NCI-H1930 (cell line): ENCODE measurements at regions not wholly inside any gene's neighbourhood (a gene's known extent, or its start where the extent isn't known, plus 50 kb on each side); places are given as distances from the start of the nearest gene placed in this dataset.

ENCODE experiments used
- DNase-seq, 2 experiments: peaks; one replicate each; lab custom pipeline; 2025; lab: John Stamatoyannopoulos, UW

- DNase-seq, result no peak
Measured at GRCh38 chr20:48180618-48181017, 395.3 kb upstream of the SULF2 start.

GRCh38 chr20:48180024-48180423, 394.7 kb upstream of the SULF2 start:
- DNase-seq, result no peak

GRCh38 chr20:48178633-48179032, 393.4 kb upstream of the SULF2 start:
- DNase-seq, result no peak

DNA sequence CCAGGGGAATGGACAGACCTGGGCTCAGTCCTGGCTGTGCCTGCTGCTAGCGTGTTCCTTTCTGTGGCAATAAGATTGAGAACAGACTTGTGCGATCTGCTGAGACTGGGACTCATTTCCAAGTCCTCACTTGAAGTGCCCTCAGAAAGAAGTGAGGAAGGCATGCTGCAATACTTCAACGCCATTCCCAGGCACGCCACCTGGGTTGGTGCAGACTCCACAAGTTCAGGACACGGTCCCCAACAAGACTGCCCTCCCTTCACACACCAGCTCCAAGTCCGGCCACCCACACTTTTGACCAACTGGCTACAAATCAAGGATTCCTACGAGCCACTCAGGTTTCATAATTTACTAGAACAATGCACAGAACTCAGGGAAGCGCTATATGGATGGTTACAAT, 391.8 kb upstream of the SULF2 start:
- DNase-seq, result no peak

DNA sequence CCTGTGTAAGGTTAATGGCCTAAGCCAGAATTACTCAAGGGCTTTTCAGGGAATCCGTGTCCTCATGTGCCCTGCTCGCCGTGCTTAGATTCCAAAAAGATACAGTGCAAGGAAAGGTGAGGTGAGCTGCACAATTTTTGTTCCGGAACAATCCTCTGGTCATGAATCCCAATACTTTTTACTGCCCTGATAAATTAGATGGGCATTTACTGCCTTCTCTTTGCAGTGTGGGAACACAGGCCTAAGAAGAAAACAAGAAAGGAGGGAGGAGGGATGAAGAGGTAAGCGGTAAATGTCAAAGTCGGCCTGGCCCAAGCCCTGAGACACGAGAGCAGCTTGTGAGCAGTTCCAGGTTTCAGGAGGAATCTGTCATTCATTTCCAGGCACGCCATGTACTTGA, 390.9 kb upstream of the SULF2 start:
- no peak for DNase-seq

DNA sequence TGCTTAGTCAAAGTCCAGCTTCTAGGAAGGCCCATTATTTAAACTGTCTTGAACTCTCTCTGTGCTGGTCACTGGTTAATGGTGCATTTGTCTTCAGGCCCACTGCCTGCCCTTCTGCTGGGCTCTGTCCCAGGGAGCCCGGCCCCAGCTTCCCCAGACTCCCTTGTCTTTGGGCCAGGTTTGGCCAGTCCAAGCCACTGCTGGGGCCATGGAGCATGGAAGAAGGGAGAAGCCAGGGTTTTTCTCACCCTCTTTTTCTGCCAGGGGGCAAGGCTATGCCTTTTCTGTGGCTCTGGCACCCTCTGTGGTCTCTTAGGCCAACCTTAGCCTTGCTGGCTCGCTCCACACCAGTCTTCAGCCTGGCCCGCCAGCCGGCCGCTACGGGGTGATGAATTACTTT, 390.0 kb upstream of the SULF2 start:
- no peak for DNase-seq

DNA sequence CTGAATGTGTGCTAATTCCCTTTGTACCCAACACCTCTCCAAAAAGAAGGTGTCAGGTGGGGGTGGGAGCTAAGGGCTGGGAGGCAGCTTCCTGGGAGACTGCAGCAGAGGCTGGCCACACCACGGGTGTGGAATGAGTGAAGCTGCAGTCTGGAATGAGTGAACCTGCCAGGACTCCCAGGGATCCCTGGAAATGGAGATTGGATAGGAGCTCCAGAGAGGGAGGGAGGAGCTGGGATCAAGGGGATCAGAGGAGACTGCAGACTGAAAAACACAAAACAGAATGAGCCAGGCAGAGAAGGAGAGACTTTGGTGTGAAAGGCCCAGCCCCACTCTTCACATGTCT, 387.0 kb upstream of the SULF2 start:
- no peak for DNase-seq

GRCh38 chr20:48171626-48172356, 386.5 kb upstream of the SULF2 start:
- no peak for DNase-seq

DNA sequence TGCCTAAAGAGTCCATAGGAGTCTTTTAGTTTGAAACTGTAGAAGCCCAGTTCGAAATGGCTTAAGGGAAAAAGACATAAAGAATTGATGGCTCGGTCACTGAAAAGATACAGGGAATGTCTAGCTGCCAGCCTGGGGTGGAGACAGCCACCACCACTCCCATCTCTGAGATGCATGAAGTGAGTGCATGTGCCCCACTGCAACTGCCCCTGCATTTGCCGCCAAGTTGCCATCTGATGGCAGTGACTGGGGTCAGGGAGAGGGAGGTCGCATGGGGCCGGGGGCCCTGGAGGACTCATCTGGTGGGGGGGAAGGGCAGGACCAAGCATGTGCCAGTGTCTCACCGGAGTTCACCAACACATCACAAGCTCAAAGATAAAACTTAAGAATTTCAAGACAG, 385.8 kb upstream of the SULF2 start:
- no peak for DNase-seq

GRCh38 chr20:48170625-48171024, 385.3 kb upstream of the SULF2 start:
- no peak for DNase-seq

- DNase-seq, result no peak
Measured at GRCh38 chr20:48169650-48170225, 384.5 kb upstream of the SULF2 start.

- no peak for DNase-seq
Measured at GRCh38 chr20:48166082-48166835, 381.0 kb upstream of the SULF2 start.

- DNase-seq, result no peak
Measured at GRCh38 chr20:48165401-48165685, 380.1 kb upstream of the SULF2 start.

DNA sequence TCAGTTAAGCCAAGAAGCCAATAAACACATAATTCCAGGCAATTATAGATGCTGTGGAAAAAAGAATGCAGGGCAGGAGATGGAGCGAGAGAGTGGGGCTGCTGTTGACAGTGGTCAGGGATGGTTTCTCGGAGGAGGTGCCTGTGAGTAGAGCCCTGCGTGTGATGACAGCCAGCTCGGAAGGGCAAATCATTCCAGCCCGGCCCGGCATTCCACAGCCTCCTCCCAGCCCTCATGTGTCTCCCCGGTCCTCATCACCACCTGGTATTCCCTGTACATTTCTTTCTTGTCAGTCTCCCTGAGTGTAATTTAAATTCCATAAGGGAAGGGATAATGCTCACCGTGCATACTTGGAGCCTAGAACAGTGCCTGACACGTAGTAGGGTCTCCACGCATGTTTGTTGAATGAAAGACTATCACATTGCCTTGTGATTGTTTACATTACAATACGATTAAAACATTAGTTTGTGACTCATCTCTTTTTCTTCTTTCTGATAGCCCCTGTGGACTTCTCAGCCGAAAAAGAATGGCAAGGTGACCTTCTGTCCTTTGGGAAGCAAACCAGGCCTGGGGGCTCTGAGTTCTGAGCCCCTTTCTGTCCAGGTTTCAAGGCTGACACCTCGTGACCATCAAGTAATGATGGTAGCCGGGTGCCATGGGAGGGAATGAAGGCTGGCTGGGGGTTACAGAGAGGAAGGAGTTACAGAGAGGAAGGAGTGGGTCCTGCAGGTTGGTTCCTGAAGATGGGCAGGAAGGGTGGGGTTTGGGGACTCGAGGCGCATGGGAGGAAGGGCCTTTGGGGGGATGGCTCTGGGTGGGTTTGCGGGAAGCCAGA, 379.5 kb upstream of the SULF2 start:
- no peak for DNase-seq

- no peak for DNase-seq
Measured at GRCh38 chr20:48164034-48164433, 378.8 kb upstream of the SULF2 start.

DNA sequence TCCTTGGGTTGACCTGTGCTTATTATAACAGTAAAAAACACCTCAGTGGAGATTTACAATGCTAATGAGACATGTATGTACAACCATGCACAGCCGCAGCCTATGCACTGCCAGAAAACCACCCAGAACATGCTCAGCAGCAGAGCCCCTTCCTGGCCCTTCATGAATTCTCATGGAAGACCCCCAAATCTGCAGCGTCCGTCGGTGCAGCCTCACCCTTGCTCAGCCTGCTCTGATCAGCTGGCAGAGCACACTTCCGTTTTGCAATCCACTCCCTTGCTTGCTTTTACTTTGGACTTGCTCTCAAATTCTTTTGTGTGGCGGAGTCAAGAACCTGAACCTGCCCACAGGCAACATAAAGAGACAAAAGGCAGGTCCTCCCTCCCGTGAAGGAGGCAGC, 378.2 kb upstream of the SULF2 start:
- no peak for DNase-seq

- DNase-seq, result no peak
Measured at GRCh38 chr20:48162621-48163020, 377.3 kb upstream of the SULF2 start.

GRCh38 chr20:48159145-48160008, 374.1 kb upstream of the SULF2 start:
- no peak for DNase-seq

- DNase-seq, result no peak
Measured at GRCh38 chr20:48158014-48158413, 372.7 kb upstream of the SULF2 start.

GRCh38 chr20:48156951-48157700, 371.8 kb upstream of the SULF2 start:
- DNase-seq, result no peak

DNA sequence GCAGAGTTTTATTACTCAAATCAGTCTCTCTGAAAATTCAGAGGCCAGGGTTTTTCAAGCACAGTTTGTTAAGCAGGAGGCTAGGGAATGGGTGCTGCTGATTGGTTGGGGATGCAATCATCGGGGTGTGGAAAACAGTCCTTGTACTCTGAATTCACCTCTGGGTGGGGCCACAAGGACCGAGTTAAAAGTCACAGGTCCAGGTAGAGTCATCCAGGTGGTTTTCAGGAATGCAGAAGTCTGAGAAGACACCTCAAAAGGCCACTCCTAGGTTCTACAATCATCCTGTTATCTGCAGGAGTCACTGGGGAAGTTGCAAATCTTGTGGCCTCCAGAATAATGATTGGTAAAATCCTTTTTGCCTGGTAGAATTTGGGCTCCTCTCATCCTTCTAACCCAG, 371.2 kb upstream of the SULF2 start:
- DNase-seq, result no peak
